Keratinocyte (primary cell): ENCODE measurements at regions not wholly inside any gene's neighbourhood (a gene's known extent, or its start where the extent isn't known, plus 50 kb on each side); places are given as distances from the start of the nearest gene placed in this dataset.

Source experiments
- DNase-seq: peaks from one replicate; pipeline ENCODE4 v3.0.0-alpha.2; 2011; ENCODE audit warnings: low read depth, missing footprints, low spot score
- FAIRE-seq: peaks from 2 replicates; lab custom pipeline; 2011; peaks lifted over from hg19 to GRCh38; lab: Jason Lieb, UNC
- H2AFZ ChIP-seq: 2 replicates; pipeline ENCODE4 v1.6.0; 2012; ENCODE audit warnings: low read length, control low read depth, inconsistent platforms; ENCODE audit not compliant: control insufficient read depth
- H3K27ac ChIP-seq: 2 replicates; pipeline ENCODE4 v1.5.1; 2011; ENCODE audit warnings: low read length; ENCODE audit not compliant: control insufficient read depth, insufficient read depth
- H3K27me3 ChIP-seq: 3 replicates; pipeline ENCODE4 v1.6.0; 2011; ENCODE audit warnings: low read length; ENCODE audit not compliant: control insufficient read depth, insufficient read depth; ENCODE audit errors: extremely low read depth
- H3K36me3 ChIP-seq, 2 experiments: 2 replicates in 1 of 2; 3 replicates in 1 of 2; pipeline ENCODE4 v1.5.1; 2011; ENCODE audit warnings: low read length in 2 of 2, mild to moderate bottlenecking in 1 of 2; ENCODE audit not compliant: control insufficient read depth in 2 of 2, insufficient read depth in 2 of 2; ENCODE audit errors: extremely low read depth in 1 of 2
- H3K4me1 ChIP-seq: 3 replicates; pipeline ENCODE4 v1.5.1; 2011; ENCODE audit warnings: low read length; ENCODE audit not compliant: control insufficient read depth, insufficient read depth; ENCODE audit errors: extremely low read depth
- H3K4me2 ChIP-seq: 3 replicates; pipeline ENCODE4 v1.6.0; 2011; ENCODE audit warnings: low read depth, low read length; ENCODE audit not compliant: control insufficient read depth, insufficient read depth; ENCODE audit errors: extremely low read depth
- H3K4me3 ChIP-seq, 3 experiments: fragments of 200-600 bp in 1 of 3; sonication (generic) in 1 of 3; 2 replicates in 2 of 3; 3 replicates in 1 of 3; pipeline ENCODE4 v1.5.1; 2011 to 2016; ENCODE audit warnings: low read length in 3 of 3, mild to moderate bottlenecking in 3 of 3, control low read depth in 2 of 3, inconsistent platforms in 1 of 3, low read depth in 1 of 3, mixed read lengths in 1 of 3, mixed run types in 1 of 3, moderate library complexity in 1 of 3; ENCODE audit not compliant: control insufficient read depth in 2 of 3, insufficient read depth in 2 of 3; ENCODE audit errors: extremely low read depth in 1 of 3
- H3K79me2 ChIP-seq: 2 replicates; pipeline ENCODE4 v1.6.0; 2012; ENCODE audit warnings: low read length; ENCODE audit not compliant: control insufficient read depth, insufficient read depth
- H3K9ac ChIP-seq: 3 replicates; pipeline ENCODE4 v1.6.0; 2011; ENCODE audit warnings: low read length; ENCODE audit not compliant: control insufficient read depth, insufficient read depth; ENCODE audit errors: extremely low read depth
- H3K9me1 ChIP-seq: 3 replicates; pipeline ENCODE4 v1.6.0; 2011; ENCODE audit warnings: low read length; ENCODE audit not compliant: control insufficient read depth, insufficient read depth; ENCODE audit errors: extremely low read depth
- H3K9me3 ChIP-seq: 2 replicates; pipeline ENCODE4 v1.5.1; 2012; ENCODE audit warnings: low read depth, low read length; ENCODE audit not compliant: control insufficient read depth
- H4K20me1 ChIP-seq: 3 replicates; pipeline ENCODE4 v1.6.0; 2011; ENCODE audit warnings: low read length; ENCODE audit not compliant: control insufficient read depth, insufficient read depth; ENCODE audit errors: extremely low read depth
- EZH2 ChIP-seq: IDR thresholded peaks from one replicate; pipeline ENCODE4 v1.6.1; 2012; ENCODE audit warnings: inconsistent platforms, mild to moderate bottlenecking, low read length, moderate library complexity
- dilution Hi-C: fragments of 300-500 bp; cut with MboI; formaldehyde crosslinking; loops from one replicate; pipeline ENCODE4 v1.7.0; 2020; ENCODE audit warnings: low sequenced_read_pairs; ENCODE audit not compliant: extremely low pct_ligation_motif_present
- TF ChIP-seq, protein P1 (sequence below), 3 experiments: IDR thresholded peaks in 1 of 3; conservative IDR thresholded peaks in 1 of 3; optimal IDR thresholded peaks in 1 of 3; 2 replicates in 2 of 3; 3 replicates in 1 of 3; pipeline versions ENCODE3 to v1.5.1; 2011; ENCODE audit warnings: low read length in 3 of 3, mild to moderate bottlenecking in 3 of 3, moderate library complexity in 2 of 3, control low read depth in 1 of 3, inconsistent platforms in 1 of 3; ENCODE audit not compliant: insufficient read depth in 2 of 3; ENCODE audit errors: extremely low read depth in 1 of 3

GRCh38 chr22:47439643-47440265 is 677.3 kb downstream of the TBC1D22A start:
- FAIRE-seq, result no peak

DNA sequence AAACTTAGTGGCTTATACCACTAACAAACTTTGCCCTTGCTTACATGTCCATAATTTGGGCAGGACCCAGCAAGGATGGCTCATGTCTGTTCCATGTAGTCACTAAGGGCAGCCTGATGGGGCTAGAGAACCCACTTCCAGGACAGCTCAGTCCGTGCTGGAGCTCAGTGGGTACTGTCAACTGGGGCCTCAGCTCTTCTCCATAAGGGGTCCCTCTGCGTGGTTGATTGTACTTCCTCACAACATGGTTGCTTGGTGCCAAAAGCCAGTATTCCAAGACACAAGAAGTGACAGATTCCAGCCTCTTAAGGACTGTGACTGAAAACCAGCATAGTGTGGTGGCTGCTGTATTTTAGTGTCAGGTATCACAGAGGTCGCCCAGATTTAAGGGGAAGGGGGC is 675.2 kb downstream of the TBC1D22A start:
- Histone ChIP-seq H3K4me3 (no peak overlapping the region), H2AFZ (no peak overlapping the region), H3K4me1 (no peaks in the 10 kb centered on the region), H4K20me1 (no peaks in the 10 kb centered on the region), H3K36me3 (no peaks in the 10 kb centered on the region), H3K79me2 (no peaks in the 10 kb centered on the region), H3K27me3 (no peaks in the 10 kb centered on the region), H3K4me2 (no peak overlapping the region), H3K9me1 (no peaks in the 10 kb centered on the region), H3K9ac (no peak overlapping the region), H3K27ac (no peak overlapping the region), H3K9me3 (peaks cover 2% of the 10 kb centered on the region)
- DNase-seq, result no peak
- TF ChIP-seq, protein P1, sequence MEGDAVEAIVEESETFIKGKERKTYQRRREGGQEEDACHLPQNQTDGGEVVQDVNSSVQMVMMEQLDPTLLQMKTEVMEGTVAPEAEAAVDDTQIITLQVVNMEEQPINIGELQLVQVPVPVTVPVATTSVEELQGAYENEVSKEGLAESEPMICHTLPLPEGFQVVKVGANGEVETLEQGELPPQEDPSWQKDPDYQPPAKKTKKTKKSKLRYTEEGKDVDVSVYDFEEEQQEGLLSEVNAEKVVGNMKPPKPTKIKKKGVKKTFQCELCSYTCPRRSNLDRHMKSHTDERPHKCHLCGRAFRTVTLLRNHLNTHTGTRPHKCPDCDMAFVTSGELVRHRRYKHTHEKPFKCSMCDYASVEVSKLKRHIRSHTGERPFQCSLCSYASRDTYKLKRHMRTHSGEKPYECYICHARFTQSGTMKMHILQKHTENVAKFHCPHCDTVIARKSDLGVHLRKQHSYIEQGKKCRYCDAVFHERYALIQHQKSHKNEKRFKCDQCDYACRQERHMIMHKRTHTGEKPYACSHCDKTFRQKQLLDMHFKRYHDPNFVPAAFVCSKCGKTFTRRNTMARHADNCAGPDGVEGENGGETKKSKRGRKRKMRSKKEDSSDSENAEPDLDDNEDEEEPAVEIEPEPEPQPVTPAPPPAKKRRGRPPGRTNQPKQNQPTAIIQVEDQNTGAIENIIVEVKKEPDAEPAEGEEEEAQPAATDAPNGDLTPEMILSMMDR (optimal IDR thresholded peaks at IDR 0.05 in 1 of 3, IDR thresholded peaks at IDR 0.05 in 1 of 3, conservative IDR thresholded peaks at IDR 0.05 in 1 of 3; ENCODE audit: extremely low read depth in 1 of 3, insufficient read depth in 2 of 3, low read length in 3 of 3), result no peak
- TF ChIP-seq EZH2, result no peak
- FAIRE-seq, result no peak
- dilution Hi-C loops, result no loop called here

More at GRCh38 chr22:47439643-47440265, 677.3 kb downstream of the TBC1D22A start:
- Histone ChIP-seq H3K27ac (no peak overlapping the region), H3K4me3 (no peak overlapping the region), H3K9me1 (no peaks in the 10 kb centered on the region), H3K79me2 (no peaks in the 10 kb centered on the region), H3K36me3 (no peaks in the 10 kb centered on the region), H2AFZ (no peak overlapping the region), H4K20me1 (no peaks in the 10 kb centered on the region), H3K9me3 (peaks cover 7% of the 10 kb centered on the region), H3K27me3 (no peaks in the 10 kb centered on the region), H3K4me2 (no peak overlapping the region), H3K4me1 (no peaks in the 10 kb centered on the region), H3K9ac (no peak overlapping the region)
- no peak for DNase-seq
- dilution Hi-C loops, result no loop called here
- TF ChIP-seq, protein P1 (optimal IDR thresholded peaks at IDR 0.05 in 1 of 3, IDR thresholded peaks at IDR 0.05 in 1 of 3, conservative IDR thresholded peaks at IDR 0.05 in 1 of 3; ENCODE audit: extremely low read depth in 1 of 3, insufficient read depth in 2 of 3, low read length in 3 of 3), result no peak
- no peak for TF ChIP-seq EZH2
